Lower leg skin (tissue), 3 donors: ENCODE measurements at regions not wholly inside any gene's neighbourhood (a gene's known extent, or its start where the extent isn't known, plus 50 kb on each side); places are given as distances from the start of the nearest gene placed in this dataset.

Source experiments
- CTCF ChIP-seq, 3 donors: fragments of 450-650 bp; IDR thresholded peaks; one replicate each; pipeline ENCODE4 v1.5.1; 2016; ENCODE audit warnings: antibody characterized with exemption in 3 of 3, mild to moderate bottlenecking in 3 of 3, moderate library complexity in 2 of 3
- POLR2A ChIP-seq, 2 donors: fragments of 450-650 bp; IDR thresholded peaks; one replicate each; pipeline ENCODE4 v1.6.1; 2016 to 2017; ENCODE audit warnings: antibody characterized with exemption in 2 of 2, mild to moderate bottlenecking in 1 of 2, moderate library complexity in 1 of 2

GRCh38 chr3:103992469-103992868 is 1374.2 kb upstream of the ALCAM start:
- TF ChIP-seq CTCF (IDR thresholded peaks at IDR 0.05) (no peak), POLR2A (IDR thresholded peaks at IDR 0.05) (no peak)
